SK-N-SH (cell line): ENCODE measurements at regions not wholly inside any gene's neighbourhood (a gene's known extent, or its start where the extent isn't known, plus 50 kb on each side); places are given as distances from the start of the nearest gene placed in this dataset.

Experiments
- CTCF ChIA-PET: fragments of 300-600, 350-600 bp; formaldehyde crosslinking; extraction: SDS; loops from one replicate; lab custom pipeline; 2021; lab: Yijun Ruan, JAX
- POLR2A ChIA-PET: fragments of 350-600 bp; sonication (Branson Sonifier 250); formaldehyde crosslinking; extraction: SDS; loops from one replicate; lab custom pipeline; 2020; ENCODE audit warnings: antibody characterized with exemption, inconsistent platforms; lab: Yijun Ruan, JAX
- DNase-seq: peaks from one replicate; pipeline ENCODE4 v3.0.0; 2012
- H2AFZ ChIP-seq: fragments of 200-600 bp; sonication (generic); 2 replicates; pipeline ENCODE4 v1.8.1; 2016; ENCODE audit warnings: antibody characterized with exemption, mild to moderate bottlenecking, low read depth
- H3F3A ChIP-seq: fragments of 200-600 bp; sonication (generic); replicated peaks from 2 replicates; pipeline ENCODE3; 2016; ENCODE audit warnings: antibody characterized with exemption, mild to moderate bottlenecking; ENCODE audit not compliant: insufficient read depth
- H3K27ac ChIP-seq, 2 experiments: fragments of 200-500 bp in 1 of 2; fragments of 200-600 bp in 1 of 2; sonication (Bioruptor generic) in 1 of 2; sonication (generic), shearing (Covaris generic) in 1 of 2; 2 replicates each; pipeline versions ENCODE4 v1.5.1 to v1.6.1; 2014 to 2016; ENCODE audit warnings: low read depth in 2 of 2, inconsistent platforms in 1 of 2, low read length in 1 of 2, mild to moderate bottlenecking in 1 of 2, mixed read lengths in 1 of 2
- H3K27me3 ChIP-seq: fragments of 200-600 bp; sonication (generic), shearing (Covaris generic); 2 replicates; pipeline ENCODE4 v1.6.1; 2016; ENCODE audit warnings: mixed run types; ENCODE audit not compliant: insufficient read depth
- H3K36me3 ChIP-seq, 2 experiments: fragments of 200-500 bp in 1 of 2; fragments of 200-600 bp in 1 of 2; sonication (Bioruptor generic) in 1 of 2; sonication (generic) in 1 of 2; replicated peaks in 1 of 2; 2 replicates each; pipeline versions ENCODE3 to v1.5.1; 2014 to 2016; ENCODE audit warnings: low read length in 1 of 2, mild to moderate bottlenecking in 1 of 2; ENCODE audit not compliant: insufficient read depth in 2 of 2, control insufficient read depth in 1 of 2
- H3K4me1 ChIP-seq, 2 experiments: fragments of 200-500 bp in 1 of 2; fragments of 200-600 bp in 1 of 2; sonication (Bioruptor generic) in 1 of 2; sonication (generic), shearing (Covaris generic) in 1 of 2; 2 replicates each; pipeline versions ENCODE4 v1.5.1 to v1.6.1; 2014 to 2016; ENCODE audit warnings: low read depth in 1 of 2, low read length in 1 of 2, mixed run types in 1 of 2; ENCODE audit not compliant: insufficient read depth in 2 of 2, control insufficient read depth in 1 of 2
- H3K4me2 ChIP-seq: fragments of 200-600 bp; sonication (generic), shearing (Covaris generic); 2 replicates; pipeline ENCODE4 v1.6.1; 2017; ENCODE audit warnings: mixed run types
- H3K4me3 ChIP-seq, 2 experiments: fragments of 200-500 bp in 1 of 2; fragments of 200-600 bp in 1 of 2; sonication (Bioruptor generic) in 1 of 2; sonication (generic), shearing (Covaris generic) in 1 of 2; 2 replicates each; pipeline versions ENCODE4 v1.5.1 to v1.8.1; 2014 to 2016; ENCODE audit warnings: low read depth in 2 of 2, inconsistent platforms in 1 of 2, low read length in 1 of 2, mild to moderate bottlenecking in 1 of 2, mixed read lengths in 1 of 2, moderate library complexity in 1 of 2
- H3K79me2 ChIP-seq: fragments of 200-600 bp; sonication (generic); 2 replicates; pipeline ENCODE4 v1.8.1; 2017; ENCODE audit warnings: mild to moderate bottlenecking; ENCODE audit not compliant: insufficient read depth
- H3K9ac ChIP-seq: fragments of 200-600 bp; sonication (generic); 2 replicates; pipeline ENCODE4 v1.6.1; 2017; ENCODE audit warnings: mixed run types
- H3K9me2 ChIP-seq: fragments of 200-600 bp; sonication (generic); 2 replicates; pipeline ENCODE4 v1.6.1; 2017; ENCODE audit warnings: mixed run types
- H3K9me3 ChIP-seq: fragments of 200-600 bp; sonication (generic); 2 replicates; pipeline ENCODE4 v1.6.1; 2017; ENCODE audit warnings: mixed run types, mild to moderate bottlenecking, moderate library complexity
- H4K20me1 ChIP-seq: fragments of 200-600 bp; sonication (generic); 2 replicates; pipeline ENCODE4 v1.6.1; 2017; ENCODE audit warnings: mild to moderate bottlenecking, mixed run types; ENCODE audit not compliant: insufficient read depth
- CHD2 ChIP-seq: fragments of 150-350 bp; IDR thresholded peaks from 2 replicates; pipeline ENCODE4 v1.6.1; 2018; ENCODE audit warnings: low read length; ENCODE audit not compliant: partially characterized antibody
- ELF1 ChIP-seq: IDR thresholded peaks from 2 replicates; pipeline ENCODE4 v1.4.0; 2012
- EZH2phosphoT487 ChIP-seq: fragments of 200-600 bp; sonication (generic); IDR thresholded peaks from 2 replicates; pipeline ENCODE4 v1.6.1; 2017; ENCODE audit warnings: low read depth, mixed run types, mild to moderate bottlenecking, antibody characterized with exemption, moderate library complexity, borderline replicate concordance
- JUND ChIP-seq: IDR thresholded peaks from 2 replicates; pipeline ENCODE4 v1.4.0; 2012
- MXI1 ChIP-seq: IDR thresholded peaks from 2 replicates; pipeline ENCODE4 v1.6.1; 2012; ENCODE audit warnings: mild to moderate bottlenecking, low read depth, low read length, improper control_type of control experiment
- NRF1 ChIP-seq: IDR thresholded peaks from 2 replicates; pipeline ENCODE4 v1.6.1; 2012; ENCODE audit warnings: low read depth, mild to moderate bottlenecking, low read length
- REST ChIP-seq: IDR thresholded peaks from 2 replicates; pipeline ENCODE4 v1.6.1; 2012; ENCODE audit warnings: mild to moderate bottlenecking, low read depth, low read length, moderate library complexity
- RFX5 ChIP-seq: IDR thresholded peaks from 2 replicates; pipeline ENCODE4 v1.6.1; 2012; ENCODE audit warnings: mild to moderate bottlenecking, improper control_type of control experiment, low read length
- WGBS: methylation state at CpG from one replicate; pipeline ENCODE4 v1.1.6; 2017; ENCODE audit warnings: low lambda C conversion rate; 5-methylcytosine and 5-hydroxymethylcytosine counted together

- TF ChIP-seq CHD2, result no peak
- no peak for TF ChIP-seq MXI1
- no peak for TF ChIP-seq REST
These were observed 60.1 kb upstream of the ACSL4 start (continued) for GRCh38 chrX:109793191-109793590.

DNA sequence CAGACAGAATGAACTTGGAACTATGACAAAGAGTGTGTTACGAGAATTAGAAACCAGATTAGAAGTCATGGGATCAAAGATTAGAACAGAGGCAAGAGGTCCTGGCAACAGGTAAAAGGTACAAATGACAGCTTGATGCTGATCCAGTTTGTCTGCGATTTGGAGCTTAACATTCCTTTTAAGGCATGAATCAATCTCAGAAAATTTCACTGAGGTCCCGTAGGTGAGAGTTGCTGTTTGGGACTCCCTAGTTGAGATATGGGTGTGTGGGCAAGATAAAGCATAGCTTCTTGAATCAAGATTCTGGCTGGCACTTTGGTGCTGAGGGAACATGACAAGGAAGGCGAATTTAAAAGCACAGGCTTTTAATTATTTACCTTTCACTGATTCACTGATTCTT, 62.6 kb upstream of the ACSL4 start:
- Histone ChIP-seq H3K36me3 (no peaks in the 10 kb centered on the region), H3K9me3 (no peaks in the 10 kb centered on the region), H3K9ac (no peak overlapping the region), H3K4me1 (no peaks in the 10 kb centered on the region; a peak in 1 of 4 replicates), H3K9me2 (no peaks in the 10 kb centered on the region), H2AFZ (no peak overlapping the region), H3K27ac (no peak overlapping the region), H4K20me1 (no peaks in the 10 kb centered on the region), H3F3A (no peaks in the 10 kb centered on the region), H3K27me3 (no peaks in the 10 kb centered on the region; the same call in 1 of the 2 replicates), H3K79me2 (no peaks in the 10 kb centered on the region), H3K4me2 (no peak overlapping the region), H3K4me3 (no peak overlapping the region)
- 45% methylated on average over 4 of the region's 4 CpGs for WGBS
- TF ChIP-seq JUND, result no peak
- TF ChIP-seq REST, result no peak
- TF ChIP-seq ELF1, result no peak
- TF ChIP-seq EZH2phosphoT487, result no peak
- TF ChIP-seq NRF1, result no peak
- TF ChIP-seq RFX5, result no peak
- ChIA-PET CTCF (interaction anchor here (1.5 kb wide), 1 partner anchor 24 kb away, joined by 3 read pairs; no protein-coding TSS in a partner anchor), POLR2A (no interaction called here)
- DNase-seq, result no peak
